NCI-H187 treated with DMSO at 0.1 percent for 48 hours (cell line): ENCODE measurements at regions not wholly inside any gene's neighbourhood (a gene's known extent, or its start where the extent isn't known, plus 50 kb on each side); places are given as distances from the start of the nearest gene placed in this dataset.

Source experiments
- DNase-seq: peaks from one replicate; lab custom pipeline; 2025; lab: John Stamatoyannopoulos, UW

- DNase-seq = no peak
These were observed 53.5 kb downstream of the ZNF608 start for GRCh38 chr5:124692950-124693349.

GRCh38 chr5:124692324-124692723 is 54.1 kb downstream of the ZNF608 start:
- DNase-seq = no peak

GRCh38 chr5:124689653-124690052 is 56.8 kb downstream of the ZNF608 start:
- no peak for DNase-seq

- DNase-seq = no peak
These were observed 60.0 kb downstream of the ZNF608 start for GRCh38 chr5:124686239-124687004.

- DNase-seq = no peak
These were observed 61.0 kb downstream of the ZNF608 start for GRCh38 chr5:124685404-124685930.

- DNase-seq = no peak
These were observed 62.4 kb downstream of the ZNF608 start for GRCh38 chr5:124683917-124684555.

- DNase-seq = no peak
These were observed 66.8 kb downstream of the ZNF608 start for GRCh38 chr5:124679578-124680199.

GRCh38 chr5:124678922-124679519 is 67.4 kb downstream of the ZNF608 start:
- no peak for DNase-seq

- no peak for DNase-seq
These were observed 68.0 kb downstream of the ZNF608 start for GRCh38 chr5:124678468-124678867.

GRCh38 chr5:124677374-124678351 is 68.8 kb downstream of the ZNF608 start:
- DNase-seq = no peak

- no peak for DNase-seq
These were observed 70.2 kb downstream of the ZNF608 start for GRCh38 chr5:124675931-124676846.

- DNase-seq = no peak
These were observed 75.2 kb downstream of the ZNF608 start for GRCh38 chr5:124671193-124671592.

GRCh38 chr5:124670722-124671184 is 75.7 kb downstream of the ZNF608 start:
- no peak for DNase-seq

- no peak for DNase-seq
These were observed 76.3 kb downstream of the ZNF608 start for GRCh38 chr5:124669956-124670721.

- no peak for DNase-seq
These were observed 77.2 kb downstream of the ZNF608 start for GRCh38 chr5:124669300-124669648.

- DNase-seq = no peak
These were observed 77.8 kb downstream of the ZNF608 start for GRCh38 chr5:124668353-124669299.

GRCh38 chr5:124665625-124666024 is 80.8 kb downstream of the ZNF608 start:
- DNase-seq = no peak

GRCh38 chr5:124665035-124665434 is 81.4 kb downstream of the ZNF608 start:
- no peak for DNase-seq
